ENCODE measurements at regions not wholly inside any gene's neighbourhood (a gene's known extent, or its start where the extent isn't known, plus 50 kb on each side); places are given as distances from the start of the nearest gene placed in this dataset.

- TF ChIP-seq, protein P1, sequence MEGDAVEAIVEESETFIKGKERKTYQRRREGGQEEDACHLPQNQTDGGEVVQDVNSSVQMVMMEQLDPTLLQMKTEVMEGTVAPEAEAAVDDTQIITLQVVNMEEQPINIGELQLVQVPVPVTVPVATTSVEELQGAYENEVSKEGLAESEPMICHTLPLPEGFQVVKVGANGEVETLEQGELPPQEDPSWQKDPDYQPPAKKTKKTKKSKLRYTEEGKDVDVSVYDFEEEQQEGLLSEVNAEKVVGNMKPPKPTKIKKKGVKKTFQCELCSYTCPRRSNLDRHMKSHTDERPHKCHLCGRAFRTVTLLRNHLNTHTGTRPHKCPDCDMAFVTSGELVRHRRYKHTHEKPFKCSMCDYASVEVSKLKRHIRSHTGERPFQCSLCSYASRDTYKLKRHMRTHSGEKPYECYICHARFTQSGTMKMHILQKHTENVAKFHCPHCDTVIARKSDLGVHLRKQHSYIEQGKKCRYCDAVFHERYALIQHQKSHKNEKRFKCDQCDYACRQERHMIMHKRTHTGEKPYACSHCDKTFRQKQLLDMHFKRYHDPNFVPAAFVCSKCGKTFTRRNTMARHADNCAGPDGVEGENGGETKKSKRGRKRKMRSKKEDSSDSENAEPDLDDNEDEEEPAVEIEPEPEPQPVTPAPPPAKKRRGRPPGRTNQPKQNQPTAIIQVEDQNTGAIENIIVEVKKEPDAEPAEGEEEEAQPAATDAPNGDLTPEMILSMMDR (IDR thresholded peaks at IDR 0.05 in 4 of 5, conservative IDR thresholded peaks at IDR 0.05 in 1 of 5) = no peak
- TF ChIP-seq POLR2A (IDR thresholded peaks at IDR 0.05) = no peak
Observed at GRCh38 chr1:82848043-82848442, 1047.3 kb downstream of the ADGRL2 start.

Data from gastrocnemius medialis (tissue), 4 donors.